HG03139 (cell line): ENCODE measurements at regions not wholly inside any gene's neighbourhood (a gene's known extent, or its start where the extent isn't known, plus 50 kb on each side); places are given as distances from the start of the nearest gene placed in this dataset.

Source experiments
- ATAC-seq: cut with Tn5 transposase; IDR thresholded peaks from one replicate; pipeline ENCODE4 v1.9.1; 2021; ENCODE audit not compliant: unreplicated experiment

DNA sequence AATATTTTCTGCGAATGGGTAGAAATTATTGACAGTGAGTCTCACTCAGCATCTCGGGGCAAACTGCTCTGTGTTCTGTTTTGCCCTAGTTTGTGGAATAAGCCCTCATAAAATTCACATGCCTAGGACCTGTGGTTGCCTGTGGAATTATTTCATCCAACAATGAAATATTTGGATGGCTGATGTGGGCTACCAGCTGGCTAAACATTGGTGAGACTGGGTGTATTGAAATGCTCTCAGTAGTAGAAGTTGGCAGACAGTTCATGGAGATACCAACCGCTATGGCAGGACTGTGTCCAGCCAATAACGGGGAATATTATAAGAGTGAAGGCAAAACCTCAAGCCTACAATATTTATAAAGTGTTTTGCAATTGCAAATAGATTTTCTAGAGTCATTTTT is 344.1 kb upstream of the RPS23 start:
- ATAC-seq, result no peak

DNA sequence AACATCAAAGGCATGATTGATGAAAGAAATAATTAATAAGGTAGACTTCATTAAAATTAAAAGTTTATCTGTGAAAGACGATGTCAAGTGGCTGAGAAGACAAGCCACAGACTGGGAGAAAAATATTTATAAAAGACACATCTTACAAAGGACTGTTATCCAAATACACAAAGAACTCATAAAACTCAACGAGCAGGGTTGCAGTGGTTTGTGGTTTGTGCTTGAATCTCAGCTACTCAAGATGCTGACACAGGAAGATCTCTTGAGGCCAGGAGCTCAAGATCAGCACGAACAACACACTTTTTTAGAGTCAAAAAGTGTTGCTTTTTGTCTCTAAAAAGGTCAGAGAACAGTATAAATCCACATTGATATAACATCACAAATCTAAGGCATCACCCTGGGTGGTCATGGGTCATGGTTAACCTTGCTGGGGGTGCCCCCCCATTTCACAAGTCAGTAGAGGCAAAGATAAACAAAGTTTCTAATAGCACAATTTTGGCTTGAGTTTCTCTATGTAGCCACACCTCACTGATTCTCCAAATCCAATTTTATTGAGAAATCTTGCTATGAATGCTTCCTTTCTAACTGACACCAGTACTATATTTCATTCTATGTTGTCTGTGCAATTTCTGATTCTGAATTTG is 342.9 kb upstream of the RPS23 start:
- ATAC-seq, result no peak

DNA sequence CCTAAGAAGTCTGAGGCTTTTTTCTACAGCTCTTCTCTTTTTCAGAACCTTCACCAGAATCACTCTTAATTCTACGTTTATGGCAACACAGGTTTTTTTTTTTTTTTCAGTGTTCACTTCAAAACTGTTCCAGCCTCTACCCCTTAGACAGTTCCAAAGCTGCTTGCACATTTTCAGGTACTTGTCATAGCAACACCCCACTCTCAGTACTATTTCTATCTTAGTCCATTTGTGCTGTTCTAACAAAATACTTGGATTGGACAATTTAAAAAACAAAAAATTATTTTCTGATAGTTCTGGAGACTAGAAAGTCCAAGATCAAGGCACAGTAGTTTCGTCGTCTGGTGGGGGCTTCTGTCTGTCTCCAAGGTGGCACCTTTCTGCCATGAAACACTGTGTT is 340.9 kb upstream of the RPS23 start:
- ATAC-seq, result no peak

DNA sequence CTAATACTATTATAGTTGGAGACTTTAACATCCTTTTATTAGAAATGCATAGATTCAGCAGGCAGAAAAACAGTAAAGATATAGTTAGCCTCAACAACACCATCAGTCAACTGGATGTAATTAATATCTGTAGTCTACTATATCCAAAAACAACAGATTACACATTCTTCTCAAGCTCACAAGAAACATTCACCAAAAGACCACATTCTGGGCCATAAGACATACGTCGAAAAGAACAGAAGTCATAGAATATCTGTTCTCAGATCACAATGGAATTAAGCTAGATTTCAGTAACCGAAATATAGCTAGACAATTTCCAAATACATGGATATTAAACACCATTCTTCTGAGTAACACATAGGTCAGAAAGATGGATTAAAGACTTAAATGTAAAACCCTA is 336.6 kb upstream of the RPS23 start:
- no peak for ATAC-seq

DNA sequence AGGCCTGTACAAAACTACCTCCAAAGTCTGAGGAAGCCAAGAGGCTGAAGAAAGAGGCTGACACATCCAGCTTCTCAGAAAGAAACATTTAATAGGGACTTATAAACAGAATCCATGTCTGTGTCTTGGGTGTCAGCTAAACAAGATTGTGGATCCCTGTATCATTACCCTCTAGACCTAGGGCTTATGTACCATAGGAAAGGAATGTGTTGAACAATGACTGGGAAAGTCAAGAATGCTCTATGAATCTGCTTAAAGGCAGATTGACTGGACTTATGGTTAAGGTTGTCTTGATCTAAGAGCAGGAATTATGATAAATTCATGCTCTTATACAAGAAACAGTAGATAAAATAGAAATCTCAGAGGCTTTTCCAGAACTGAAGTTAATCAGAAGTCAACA is 335.7 kb upstream of the RPS23 start:
- no peak for ATAC-seq

- ATAC-seq, result no peak
These were observed 332.5 kb upstream of the RPS23 start for GRCh38 chr5:82610686-82611085.

DNA sequence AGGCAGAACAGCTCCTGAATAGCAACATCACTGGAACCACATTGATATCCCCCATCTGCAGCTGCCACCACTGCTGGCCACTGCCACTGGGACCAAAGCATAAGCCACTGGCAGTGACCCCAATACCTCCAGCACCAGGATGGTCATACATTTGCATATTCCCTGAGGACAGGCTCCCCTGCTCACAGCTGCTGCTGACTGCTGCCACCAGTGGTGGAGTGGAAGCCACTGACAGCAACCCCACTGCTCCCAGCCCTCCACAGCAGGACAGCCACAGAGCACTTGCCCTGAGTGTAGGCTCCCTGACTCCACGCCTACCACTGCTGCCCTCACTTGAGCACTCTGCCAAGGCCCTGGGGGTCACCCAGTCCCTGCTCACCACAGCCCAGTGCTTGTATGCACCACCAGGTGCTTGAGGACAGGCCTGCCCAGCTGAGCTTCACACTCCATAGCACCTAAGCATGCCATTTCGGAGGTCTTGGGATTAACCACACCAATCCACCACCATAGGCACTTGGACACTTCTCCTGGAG is 327.4 kb upstream of the RPS23 start:
- no peak for ATAC-seq

DNA sequence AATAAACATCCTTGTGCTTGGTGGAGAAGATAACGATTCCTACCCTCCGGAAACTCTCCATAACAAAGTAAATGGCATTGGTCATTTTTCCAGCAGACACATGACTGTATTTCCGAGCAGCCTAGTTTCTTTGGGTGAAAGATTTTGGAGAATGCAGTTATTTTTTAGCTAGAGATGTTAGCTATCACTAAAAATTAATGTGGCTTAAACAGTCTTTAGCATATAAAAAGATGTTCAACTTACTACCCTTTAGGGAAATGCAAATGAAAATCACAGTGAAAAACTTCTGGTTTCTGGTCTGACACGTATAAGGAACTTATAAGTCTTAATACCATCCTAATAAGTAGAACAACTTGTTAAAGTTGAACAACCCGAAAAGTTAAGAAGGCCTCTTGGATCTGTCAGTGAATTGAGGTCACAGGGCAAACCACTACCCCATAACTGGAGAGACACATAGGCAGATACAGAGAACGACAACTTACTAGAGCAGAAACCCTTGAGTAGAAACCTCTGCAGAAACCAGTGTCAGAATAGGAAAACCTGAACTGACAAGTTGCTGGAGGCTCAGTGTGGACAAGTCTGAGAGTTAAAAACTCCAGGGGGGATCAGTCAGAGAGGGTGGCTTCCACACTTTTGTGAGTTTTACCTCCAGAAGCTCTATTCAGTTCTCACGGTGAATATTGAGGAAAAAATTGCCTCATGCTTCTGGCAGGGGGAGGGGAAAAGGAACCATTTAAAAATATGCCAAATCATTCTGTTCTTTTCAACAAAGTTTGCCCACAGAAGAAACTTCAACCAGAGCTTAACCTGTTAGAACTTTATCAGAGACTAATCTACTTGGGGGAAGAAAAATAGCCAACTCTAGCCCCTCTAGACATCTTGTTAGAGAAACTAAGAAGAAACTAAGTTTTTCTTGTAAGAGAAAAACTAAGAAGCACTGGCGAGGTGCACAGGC is 325.2 kb upstream of the RPS23 start:
- no peak for ATAC-seq

- no peak for ATAC-seq
These were observed 323.7 kb upstream of the RPS23 start for GRCh38 chr5:82601861-82602260.

GRCh38 chr5:82601077-82601476 is 322.9 kb upstream of the RPS23 start:
- no peak for ATAC-seq

GRCh38 chr5:82599692-82600091 is 321.5 kb upstream of the RPS23 start:
- ATAC-seq, result no peak

DNA sequence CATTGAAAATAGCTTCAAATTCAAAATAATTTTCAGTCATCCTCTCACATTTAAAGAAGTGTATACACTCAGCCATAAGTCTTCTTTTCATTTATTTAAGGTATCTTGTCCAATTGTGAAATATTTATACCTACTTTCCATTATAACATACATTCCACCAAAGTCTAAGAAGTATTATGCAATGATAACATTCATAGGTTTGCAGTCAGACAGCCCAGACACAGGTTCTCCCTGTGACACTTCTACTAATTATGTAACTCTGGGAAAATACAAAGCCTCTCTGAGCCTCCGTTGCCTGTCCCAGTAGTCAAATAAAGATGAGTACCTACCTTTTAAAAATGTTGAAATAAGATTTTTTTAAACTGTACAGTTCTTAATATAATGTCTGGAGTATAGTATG is 320.9 kb upstream of the RPS23 start:
- no peak for ATAC-seq

DNA sequence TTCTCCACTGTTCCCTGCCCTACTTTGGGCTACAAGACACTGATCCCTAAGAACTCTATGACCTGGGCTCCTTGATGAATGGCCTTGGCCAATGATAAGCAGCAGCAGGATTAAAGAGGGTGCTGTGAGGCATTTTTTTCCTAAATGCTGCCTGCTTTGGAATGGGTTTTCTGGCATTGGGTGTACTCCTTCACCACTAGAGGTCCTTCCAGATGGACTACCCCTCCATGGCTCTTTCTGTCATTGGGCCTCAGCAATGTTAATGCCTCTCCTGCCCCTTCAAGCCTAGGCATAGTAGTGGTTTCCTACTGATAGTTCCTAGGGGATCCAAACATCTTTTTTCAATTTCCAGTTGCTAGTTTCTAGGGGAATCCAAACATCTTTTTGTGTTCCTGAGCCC is 319.3 kb upstream of the RPS23 start:
- ATAC-seq, result no peak

DNA sequence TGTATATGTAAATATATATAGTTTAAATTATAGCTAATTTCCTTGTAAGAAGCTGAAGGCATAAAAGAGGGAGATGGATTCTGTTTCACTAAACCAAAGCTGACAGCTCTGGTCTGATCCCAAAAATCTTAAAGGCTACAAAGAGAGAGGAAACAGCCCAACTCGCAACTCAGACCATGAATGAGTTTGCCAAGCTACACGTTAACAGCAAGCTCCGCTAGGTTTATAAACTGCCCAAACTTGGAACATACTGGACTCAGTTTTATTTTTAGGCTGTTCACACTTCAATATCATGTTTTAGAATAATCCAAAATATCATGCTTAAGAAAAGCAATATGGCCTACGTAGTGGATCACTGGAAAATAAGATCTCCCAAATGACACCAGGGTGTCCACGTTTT is 318.3 kb upstream of the RPS23 start:
- ATAC-seq, result no peak

DNA sequence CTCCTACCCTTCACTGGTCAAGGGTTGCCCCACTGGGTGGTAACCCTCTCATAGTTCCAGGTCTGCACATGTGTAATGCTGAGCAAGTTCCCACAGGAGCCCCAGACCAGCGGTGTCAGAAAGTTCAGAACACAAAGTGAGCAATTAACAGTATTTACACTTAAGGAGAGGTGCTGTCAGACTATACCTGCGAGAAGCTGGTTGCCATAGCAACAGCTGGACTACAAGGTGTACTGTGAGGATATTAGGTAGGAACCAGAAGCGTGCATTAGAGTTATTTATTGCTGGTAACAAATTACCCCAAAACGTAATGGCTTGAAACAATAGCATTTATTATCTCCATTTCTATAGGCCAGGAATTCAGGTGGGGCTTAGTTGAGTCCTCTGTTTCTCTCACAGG is 317.0 kb upstream of the RPS23 start:
- no peak for ATAC-seq

DNA sequence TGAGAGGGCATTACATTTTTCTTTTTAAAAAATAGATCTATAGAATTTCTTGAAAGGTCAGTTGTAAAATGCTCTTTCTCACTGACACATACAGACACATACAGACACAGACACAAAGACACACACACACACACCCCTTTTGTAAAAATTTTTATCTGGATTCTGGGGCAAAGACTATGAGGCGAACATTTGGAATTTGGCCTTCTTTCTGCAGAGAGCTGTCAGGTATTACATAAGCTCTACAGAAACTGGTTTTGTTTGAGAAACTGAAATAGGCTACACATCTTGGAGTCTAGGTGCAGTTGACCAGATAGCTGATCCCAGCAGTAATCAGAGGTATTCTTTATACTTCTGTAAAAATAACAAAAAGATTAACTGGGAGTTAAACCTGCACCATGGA is 315.9 kb upstream of the RPS23 start:
- no peak for ATAC-seq

DNA sequence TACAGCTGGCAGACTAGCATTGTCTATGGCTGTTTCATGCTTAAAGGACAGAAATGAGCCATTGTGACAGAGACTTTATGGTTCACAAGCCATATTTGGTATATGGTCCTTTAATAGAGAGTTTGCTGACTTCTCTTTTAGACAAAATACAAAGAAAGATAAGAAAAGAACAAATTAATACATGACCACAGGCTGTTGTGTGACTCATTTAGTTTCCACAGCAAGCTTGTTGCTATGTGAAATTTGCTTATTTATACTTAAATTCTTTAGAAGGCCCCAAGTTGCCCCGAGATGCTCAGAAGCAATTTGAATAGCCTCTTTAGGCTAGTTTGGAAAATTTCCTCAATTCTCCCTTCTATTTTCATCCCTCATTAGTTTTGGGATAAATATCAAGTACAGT is 315.3 kb upstream of the RPS23 start:
- no peak for ATAC-seq

DNA sequence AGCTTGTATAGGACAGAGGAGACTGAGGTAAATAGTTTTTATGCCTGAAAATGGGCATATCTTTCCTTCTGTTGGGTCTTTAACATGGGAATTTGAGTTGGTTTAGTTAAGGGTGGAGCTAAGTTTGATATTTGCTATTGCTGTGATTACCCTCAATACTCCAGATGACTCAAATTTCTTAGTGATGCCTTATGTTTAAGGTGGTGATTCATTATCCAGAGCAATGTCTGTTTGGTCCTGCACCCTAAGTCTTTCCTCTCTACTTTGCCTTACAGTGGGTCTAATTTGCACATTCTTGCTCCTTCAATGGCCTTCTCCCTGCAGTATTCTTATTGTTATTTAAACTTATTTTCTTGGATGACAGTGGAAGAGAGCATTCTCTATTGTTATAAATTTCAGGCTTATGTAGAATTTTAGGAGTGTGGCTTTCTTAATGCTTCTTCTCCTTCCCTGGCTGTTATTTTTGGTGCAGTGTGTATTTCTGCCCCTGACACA is 312.9 kb upstream of the RPS23 start:
- no peak for ATAC-seq

- no peak for ATAC-seq
These were observed 312.0 kb upstream of the RPS23 start for GRCh38 chr5:82590112-82590511.

DNA sequence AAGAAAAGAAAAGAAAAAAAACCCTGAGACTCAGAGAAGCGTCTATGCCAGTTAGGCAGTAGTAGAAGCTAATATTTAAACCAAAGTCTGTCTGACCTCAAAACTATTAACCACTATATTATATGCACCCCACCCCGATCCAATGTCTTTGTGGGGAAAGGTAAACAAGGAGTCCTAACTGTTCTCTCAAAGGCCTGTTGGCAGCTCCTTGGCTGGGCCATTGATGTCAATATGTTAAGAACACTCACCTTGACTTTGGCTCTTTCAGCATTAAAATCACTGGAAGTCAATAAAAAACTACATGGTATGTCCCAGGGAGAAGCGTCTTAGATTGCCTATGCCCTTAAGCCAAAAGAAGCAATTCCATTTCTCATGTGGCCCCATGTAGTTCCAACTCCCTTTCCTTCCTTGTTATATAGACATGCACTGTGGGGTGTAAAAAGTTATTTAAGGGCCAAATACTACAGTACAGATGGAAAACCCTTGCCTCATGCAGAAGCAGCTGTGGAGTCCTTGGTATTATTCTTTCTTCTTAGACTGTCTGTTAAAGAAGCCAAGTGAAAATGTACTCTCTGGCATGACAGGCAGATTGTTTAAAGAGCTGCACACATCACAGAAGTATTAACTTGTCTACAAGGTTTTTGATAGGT is 308.6 kb upstream of the RPS23 start:
- no peak for ATAC-seq

- ATAC-seq, result no peak
These were observed 308.0 kb upstream of the RPS23 start for GRCh38 chr5:82586181-82586580.

GRCh38 chr5:82584631-82585030 is 306.5 kb upstream of the RPS23 start:
- no peak for ATAC-seq
